OCI-LY1 (cell line): ENCODE measurements at regions not wholly inside any gene's neighbourhood (a gene's known extent, or its start where the extent isn't known, plus 50 kb on each side); places are given as distances from the start of the nearest gene placed in this dataset.
"Not testable (repeated sequence)": the region's sequence is repeated elsewhere in the genome, so short reads cannot be mapped to it uniquely, and the experiment has no call there.

Source experiments
- CTCF ChIP-seq: fragments of 200-600 bp; sonication (generic), shearing (Covaris generic); IDR thresholded peaks from 2 replicates; pipeline ENCODE4 v1.5.1; 2017; ENCODE audit warnings: mild to moderate bottlenecking, antibody characterized with exemption, low read length, moderate library complexity, mixed read lengths
- EZH2 ChIP-seq: fragments of 200-600 bp; sonication (generic), shearing (Covaris generic); IDR thresholded peaks from 2 replicates; pipeline ENCODE4 v1.8.0; 2017; ENCODE audit warnings: borderline replicate concordance, mixed run types, mild to moderate bottlenecking, antibody characterized with exemption, low read length, moderate library complexity, mixed read lengths

DNA sequence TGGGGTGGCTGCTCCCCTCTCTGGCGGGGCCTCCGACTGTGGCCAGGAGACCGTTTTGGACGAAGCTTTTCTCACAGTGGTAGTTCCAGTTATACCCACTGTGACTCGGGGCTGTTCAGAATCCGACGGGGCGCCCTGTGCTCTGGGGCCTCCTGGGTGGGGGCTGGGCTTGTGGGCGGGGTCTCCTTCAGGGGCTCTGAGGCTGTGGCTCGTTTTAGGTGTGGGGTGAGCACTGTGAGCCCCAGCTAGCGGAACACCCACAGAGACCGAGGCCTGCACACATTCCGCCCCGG is 383.4 kb downstream of the TMEM121 start:
- not testable (repeated sequence) for TF ChIP-seq CTCF, EZH2
